COLO668 (cell line): ENCODE measurements at regions not wholly inside any gene's neighbourhood (a gene's known extent, or its start where the extent isn't known, plus 50 kb on each side); places are given as distances from the start of the nearest gene placed in this dataset.

Experiments
- DNase-seq: peaks from one replicate; lab custom pipeline; 2025; ENCODE audit not compliant: unreplicated experiment; lab: John Stamatoyannopoulos, UW

DNA sequence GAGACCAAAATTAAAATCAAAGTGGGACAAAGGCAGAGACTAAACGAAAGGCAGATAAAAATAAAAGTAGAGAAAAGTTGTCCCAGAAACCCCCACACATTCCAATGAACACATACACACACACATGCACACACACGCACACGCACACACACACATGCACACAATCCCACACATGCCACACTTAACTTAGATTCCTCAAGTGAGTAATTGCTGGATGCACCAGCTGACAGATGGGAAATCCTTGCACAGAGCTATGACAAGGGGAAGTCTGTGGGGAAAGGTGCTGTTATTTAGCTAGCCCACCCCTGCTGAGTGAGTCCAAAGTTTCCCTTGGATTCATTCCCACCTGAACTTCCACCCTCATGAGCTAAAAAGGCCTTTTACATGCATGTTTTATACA lies 233.9 kb downstream of the RAB28 start:
- DNase-seq = no peak

DNA sequence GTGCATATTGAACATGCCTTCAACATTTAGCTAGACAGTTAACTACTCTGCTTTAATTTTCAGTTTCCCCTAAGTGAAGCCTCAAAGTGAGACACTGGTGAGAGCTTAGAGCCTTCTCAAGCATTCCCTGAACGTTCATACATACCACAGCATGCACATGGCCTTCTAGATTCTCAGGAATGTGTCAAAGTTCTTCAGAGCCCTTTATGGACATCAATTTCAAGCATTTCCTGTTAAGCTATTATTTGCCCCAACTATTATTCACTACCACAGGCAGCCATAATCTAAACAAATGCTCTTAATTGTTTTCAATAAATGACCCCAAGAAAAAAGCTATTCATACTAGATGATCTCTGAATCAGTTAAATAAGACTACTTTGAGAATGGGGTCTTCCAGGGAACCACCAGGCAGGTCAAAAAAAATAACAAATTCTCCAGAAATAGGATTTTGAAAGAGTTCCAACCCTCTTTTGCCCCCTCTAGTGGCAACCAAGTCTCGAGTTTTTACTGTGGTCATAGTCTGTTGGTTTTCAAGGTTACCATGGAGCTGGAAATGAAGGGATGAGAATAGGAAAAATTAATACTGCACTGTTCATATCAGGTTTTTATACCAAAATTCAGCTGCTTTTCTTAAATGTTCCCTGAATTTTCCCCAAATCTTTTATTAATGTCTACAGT lies 235.4 kb downstream of the RAB28 start:
- DNase-seq = no peak

DNA sequence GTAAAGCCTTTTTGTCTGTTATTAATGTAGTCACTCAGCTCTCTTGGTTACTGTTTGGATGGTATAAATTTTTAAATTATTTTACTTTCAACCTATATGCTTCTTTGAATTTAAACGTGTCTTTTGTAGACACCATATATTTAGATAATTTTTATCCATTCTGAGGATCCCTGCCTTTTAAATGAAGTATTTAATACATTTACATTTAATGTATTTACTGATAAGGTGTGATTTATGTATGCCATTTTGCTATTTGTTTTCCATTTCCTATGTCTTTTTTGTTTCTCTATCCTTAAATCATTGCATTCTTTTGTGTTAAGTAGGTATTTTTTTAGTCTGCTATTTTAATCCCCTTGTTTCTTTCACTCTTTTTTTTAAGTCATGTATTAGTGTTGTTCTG lies 238.0 kb downstream of the RAB28 start:
- no peak for DNase-seq

DNA sequence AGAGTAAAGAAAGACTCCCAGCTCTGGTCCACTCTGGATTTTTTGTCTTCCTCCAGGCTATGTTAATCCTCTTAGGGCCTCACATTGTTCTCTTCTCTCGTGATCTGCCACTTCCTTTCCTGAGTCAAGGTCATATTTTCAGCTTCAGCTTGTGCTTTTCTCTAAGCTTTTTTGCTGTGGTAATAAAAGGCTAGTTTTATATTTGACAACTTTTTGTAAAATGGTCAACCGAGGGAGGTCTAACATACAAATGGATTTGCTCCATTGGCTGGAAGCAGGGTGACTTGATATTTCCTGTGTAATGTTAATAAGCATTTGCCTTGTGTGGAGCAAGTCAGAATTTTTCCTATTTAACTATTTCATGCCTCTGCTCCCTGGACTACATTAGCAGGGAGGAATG lies 239.7 kb downstream of the RAB28 start:
- DNase-seq = no peak

DNA sequence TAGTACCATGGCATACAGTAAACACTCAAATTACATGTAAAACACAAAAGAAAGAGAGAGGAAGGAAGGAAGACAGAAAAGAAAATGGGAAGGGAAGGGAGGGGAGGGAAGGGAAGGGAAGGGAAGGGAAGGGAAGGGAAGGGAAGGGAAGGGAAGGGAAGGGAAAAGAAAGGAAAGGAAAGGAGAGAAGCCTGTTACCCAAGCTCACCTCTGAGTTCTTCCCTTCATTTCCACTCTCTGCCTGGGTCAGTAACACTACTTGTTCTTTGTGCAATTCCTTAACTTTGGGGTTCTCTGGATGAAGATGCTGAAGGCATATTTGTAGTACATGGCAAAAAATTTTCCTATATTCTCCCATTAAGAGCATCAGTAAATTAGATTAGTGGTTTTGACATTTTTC lies 241.0 kb downstream of the RAB28 start:
- DNase-seq = no peak

DNA sequence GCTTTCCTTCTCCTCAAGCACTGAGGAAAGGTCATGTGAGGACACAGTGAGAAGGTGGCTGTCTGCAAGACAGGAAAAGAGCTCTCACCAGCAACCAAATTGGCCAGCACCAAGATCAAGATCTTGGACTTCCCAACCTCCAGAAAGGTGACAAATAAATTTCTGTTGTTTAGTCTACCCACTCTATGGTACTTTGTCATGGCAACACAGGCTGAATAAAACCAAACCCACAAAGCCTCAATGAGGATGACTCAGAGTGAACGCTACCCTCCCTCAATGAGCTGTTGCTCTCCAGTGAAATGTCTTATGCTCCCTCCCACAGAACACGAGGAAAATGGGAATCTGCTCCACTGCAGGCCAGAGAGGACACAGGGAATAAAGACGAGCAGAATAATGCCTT lies 244.1 kb downstream of the RAB28 start:
- no peak for DNase-seq

DNA sequence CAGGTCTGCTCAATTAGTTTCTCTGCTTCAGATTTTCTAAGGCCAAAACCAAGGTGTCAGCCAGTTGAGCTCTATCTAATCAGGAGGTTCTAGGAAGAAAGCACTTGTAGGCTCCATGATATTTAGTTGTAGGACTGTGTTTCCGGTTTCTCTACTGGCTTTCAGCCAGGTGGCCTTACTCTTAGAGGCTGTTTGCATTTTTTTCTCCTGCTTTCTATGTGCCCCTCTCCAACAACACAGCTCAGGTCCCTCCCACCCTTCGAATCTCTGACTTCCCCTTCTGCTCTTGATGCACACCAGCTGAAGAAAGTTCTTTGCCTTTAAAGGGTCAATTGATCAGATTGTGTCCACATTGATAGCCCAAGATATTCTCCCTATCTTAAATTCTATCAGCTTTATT lies 245.2 kb downstream of the RAB28 start:
- DNase-seq = no peak

DNA sequence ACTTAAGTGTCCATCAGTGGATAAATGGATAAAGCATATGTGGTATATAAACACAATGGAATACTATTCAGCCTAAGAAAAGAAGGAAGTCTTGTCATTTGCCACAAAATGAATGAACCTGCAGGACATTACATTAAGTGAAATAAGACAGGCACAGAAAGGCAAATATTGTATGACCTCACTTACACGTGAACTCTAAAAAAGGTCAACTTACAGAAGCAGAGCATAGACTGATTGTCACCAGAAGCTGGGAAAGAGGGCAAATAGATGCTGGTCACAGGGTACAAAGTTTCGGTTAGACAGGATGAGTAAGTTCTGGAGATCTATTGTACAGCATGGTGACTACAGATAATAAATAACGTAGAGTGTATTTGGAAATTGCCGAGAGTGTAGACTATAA lies 247.7 kb downstream of the RAB28 start:
- no peak for DNase-seq

DNA sequence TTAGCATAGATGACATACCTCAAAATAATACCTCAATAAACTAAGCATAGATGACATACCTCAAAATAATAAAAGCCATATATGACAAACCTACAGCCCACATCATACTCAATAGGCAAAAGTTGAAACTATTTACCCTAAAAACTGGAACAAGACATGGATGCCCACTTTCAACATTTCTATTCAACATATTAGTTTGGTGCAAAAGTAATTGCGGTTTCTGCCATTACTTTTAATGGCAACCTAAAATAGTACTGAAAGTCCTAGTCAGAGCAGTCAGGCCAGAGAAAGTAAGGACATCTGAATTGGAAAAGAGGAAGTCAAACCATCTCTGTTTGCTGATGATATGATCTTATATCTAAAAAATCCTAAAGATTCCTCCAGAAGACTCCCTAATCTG lies 250.4 kb downstream of the RAB28 start:
- no peak for DNase-seq

DNA sequence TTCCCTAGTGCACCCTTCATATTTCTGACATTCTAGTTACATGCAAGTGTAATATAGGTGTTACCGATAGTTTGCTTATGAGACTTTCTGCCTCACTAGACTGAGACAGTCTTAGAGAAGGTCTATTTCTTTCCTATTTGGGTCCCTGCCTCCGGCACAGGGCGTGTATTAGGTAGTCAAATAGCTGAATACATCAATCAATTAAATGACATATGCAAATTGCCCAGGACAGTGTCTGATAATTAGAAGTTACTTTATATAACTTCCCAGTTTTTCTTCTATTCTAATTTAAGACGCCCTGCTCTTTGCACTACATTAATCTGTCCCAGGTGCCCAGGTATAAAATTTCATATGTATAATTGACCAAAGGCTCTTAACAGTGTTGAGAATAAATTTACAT lies 264.2 kb downstream of the RAB28 start:
- DNase-seq = no peak

DNA sequence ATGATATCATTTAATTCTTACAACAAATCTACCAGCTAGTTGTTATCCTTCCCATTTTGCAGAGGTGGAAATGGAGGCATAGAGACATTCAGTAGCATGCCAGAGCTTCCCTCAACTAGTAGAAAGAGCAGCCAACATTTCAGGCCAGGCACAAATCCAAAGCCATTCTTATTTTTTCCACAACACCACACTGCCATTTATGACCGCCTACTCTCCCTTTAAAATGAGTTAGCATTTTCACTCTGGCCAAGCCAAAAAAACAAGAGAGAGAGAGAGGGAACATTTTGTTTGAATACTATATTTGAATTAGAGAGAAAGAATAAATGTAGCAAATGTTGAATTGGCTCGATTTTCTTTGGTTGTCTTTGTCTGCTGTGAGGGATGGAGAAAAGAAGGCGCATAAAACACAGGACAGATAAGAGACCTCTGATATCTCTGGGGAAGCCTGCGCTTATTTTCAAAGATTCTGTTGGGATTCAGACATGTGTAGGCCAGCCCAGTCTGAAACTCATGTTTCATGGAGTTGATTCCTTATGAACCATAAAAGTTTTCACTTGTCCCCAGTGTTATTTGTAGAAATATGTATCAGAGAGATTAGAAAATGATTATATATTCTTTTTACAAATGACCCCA lies 265.7 kb downstream of the RAB28 start:
- no peak for DNase-seq

DNA sequence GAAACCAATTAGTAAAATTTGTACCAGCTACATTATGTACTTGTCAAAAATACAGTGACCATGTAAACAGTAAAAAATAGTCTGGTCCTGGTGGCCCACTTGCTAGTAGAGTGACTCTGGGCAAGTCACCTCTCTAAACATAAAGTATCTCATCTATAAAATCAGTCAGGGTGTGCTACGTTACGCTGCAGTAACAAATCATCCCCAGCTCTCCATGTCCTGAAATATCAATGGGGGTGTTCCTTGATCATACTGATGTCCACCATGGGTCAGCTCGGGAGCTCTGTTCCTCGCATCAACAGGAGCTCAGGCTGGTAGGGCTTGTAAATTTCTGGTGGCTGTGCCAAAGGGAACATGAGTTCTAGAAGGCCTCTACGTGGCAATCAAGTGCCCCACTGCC lies 268.6 kb downstream of the RAB28 start:
- DNase-seq = no peak

DNA sequence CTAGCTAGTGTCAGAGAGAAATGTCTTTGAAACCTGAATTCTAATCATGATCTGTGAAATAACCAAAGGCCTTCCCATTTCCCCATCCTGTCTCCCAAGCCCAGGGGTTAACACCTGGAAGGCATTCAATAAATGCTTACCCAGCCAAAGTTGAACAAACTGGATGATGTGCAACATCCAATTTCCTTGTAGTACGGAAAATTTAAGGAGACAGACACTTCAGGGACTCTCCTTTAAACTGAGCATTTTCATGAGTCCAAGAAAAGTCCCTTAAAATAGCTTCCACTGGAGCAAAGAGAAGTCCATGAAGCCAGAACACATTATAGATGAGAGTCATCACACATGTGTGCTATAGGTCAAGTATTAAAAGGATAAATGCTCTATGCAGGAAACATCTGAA lies 271.2 kb downstream of the RAB28 start:
- no peak for DNase-seq

DNA sequence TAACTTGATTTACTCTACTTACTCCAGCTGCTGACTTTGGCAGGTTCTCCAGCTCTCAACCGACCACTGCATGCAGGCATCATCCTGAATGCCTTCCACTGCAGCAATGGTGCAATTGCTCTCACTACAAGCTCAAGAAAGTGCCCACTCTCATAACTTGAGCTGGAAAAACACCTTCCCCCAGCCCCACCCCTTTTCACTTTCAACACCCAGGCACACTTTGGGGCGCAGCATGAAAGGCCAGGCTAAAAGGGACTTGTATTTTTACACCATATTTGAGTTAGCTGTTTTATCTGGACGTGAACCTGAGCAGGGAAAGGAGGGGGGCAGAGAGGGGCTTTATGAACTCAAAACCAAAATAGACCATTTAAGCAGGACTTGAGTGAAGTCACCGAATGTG lies 274.5 kb downstream of the RAB28 start:
- DNase-seq = no peak

DNA sequence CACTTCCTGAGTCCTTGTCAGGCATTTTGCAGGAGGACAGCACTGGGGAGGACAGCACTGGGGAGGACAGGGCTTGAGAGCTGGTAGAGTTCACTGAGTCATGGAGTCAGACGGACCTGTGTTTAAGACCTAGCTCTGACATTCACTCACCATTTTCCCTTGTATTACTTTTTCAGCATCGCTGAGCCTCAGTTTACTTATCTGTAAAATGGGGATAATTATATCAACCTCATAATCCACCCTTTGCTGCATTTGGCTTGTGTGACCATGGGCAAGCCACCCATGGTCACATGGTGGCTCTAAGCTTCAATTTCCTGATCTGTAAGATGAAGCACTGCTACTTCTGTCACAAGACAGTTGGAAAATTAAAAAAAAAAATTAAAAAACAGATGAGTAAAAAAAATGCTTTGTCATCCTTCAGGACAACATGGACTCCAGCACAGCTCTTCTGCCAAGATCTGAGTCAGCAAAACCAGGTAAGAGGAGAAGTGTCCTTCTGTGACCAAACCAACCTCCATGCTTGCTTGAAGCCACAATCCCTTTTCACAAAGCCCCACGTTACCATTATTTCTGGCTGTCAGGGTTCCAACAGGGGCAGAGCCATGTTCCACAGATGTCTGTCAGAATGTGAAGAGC lies 275.5 kb downstream of the RAB28 start:
- no peak for DNase-seq

DNA sequence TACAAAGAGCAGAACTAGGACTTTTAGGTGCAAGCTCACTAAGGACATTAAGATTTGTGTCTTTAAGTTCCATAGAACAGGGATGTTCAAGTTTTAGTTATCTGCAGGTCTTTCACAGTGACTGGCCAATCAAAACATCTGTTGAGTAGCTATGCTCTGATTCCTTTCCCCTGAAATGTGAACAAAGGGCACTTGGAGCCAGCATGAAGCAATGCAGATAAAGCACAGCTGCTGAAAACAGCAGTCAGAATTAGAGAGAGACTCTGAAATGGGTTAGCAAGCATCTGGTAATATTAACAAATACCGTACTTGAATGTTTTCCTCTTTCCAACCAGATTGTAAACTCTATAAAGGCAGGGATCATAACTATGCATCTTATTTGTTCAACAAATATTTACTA lies 276.9 kb downstream of the RAB28 start:
- no peak for DNase-seq

DNA sequence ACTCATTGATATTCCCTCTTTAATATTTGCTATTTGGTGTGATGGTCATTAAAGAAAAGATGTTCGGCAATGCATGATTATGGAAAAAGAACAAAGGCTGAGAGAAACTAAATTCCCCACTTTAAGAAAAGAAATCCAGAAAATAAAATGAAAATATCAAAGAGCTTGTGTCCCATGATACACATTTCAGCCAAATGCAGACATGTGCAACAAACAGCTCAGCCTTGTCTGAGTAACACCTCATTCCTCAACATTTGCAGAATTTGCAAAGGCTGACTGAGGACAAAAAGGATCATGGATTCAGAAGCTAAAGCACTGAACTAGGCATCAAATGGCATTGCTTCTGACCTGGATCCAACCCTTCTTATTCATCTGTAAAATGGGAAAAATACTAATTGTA lies 281.0 kb downstream of the RAB28 start:
- DNase-seq = no peak

DNA sequence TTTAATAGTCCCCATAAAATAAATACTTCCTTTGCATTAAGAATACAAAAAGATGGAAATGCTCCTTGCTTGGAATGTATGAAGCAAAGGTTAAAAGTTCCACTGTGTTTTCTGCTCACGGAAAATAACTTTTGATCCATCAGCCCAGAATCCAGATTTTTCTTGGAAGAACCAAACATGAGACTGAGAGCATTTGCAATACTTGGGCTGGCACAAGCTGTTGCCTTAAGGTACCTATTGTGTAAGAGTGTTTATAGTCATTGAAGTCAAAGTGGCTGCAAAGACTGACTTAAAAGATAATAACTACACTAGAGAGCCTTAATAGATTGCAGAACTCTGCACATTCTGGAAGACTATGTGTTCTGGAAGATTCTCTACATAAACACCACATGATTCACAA lies 281.4 kb downstream of the RAB28 start:
- no peak for DNase-seq

DNA sequence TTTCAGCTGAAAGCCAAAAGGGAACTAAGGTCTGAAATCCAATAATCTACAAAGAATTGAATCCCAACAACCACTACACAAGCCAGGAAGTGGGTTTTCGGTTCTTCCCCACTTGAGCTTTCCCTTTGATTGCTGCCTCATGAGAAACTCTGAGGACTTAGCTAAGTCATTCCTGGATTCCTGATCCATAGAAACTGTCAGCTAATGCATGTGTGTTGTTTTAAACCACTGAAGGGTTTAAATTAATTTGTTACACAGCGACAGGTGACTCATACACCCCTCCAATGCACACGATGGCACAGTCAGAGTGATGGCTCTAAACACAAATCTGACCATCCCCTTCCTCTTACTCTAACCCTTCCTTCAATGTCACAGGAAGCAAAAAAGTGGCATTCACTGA lies 282.9 kb downstream of the RAB28 start:
- DNase-seq = no peak

DNA sequence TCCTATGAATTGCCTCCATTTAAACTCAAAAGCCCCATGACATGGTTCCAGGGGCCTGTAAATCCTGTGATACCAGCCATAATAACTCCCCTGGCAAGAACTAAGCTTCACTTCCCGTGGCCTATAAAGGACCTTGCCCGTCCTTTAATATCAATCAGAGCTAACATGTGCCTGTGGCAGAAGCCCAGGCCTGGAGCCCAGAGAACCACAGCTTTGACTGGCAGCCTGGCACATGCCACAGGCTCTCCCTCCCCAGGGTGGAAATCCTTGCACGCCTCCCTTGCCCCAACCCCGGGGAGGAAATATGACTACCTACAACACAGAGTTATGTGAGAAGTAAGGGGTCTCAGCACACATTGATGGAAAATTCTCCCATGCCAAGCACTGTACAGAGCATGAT lies 287.4 kb downstream of the RAB28 start:
- no peak for DNase-seq

DNA sequence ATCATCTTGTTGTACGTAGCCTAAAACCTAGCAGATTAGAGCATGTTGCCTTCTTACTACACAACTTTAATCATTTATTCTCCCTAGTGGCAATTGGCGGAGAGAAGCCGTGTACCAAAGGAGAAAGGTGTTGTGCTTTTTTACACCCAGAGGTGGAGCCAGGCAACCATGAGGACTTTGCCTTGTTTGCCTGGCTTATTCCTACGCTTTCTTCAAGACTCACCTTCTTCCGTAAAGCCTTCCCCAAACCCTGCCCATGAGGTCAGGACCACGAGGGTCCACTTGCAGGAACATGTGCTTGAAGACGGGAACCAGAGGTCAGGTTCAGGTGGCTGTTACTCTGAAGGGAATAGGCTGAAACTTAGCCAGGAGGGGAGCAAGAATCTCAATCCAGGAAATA lies 290.5 kb downstream of the RAB28 start:
- no peak for DNase-seq

DNA sequence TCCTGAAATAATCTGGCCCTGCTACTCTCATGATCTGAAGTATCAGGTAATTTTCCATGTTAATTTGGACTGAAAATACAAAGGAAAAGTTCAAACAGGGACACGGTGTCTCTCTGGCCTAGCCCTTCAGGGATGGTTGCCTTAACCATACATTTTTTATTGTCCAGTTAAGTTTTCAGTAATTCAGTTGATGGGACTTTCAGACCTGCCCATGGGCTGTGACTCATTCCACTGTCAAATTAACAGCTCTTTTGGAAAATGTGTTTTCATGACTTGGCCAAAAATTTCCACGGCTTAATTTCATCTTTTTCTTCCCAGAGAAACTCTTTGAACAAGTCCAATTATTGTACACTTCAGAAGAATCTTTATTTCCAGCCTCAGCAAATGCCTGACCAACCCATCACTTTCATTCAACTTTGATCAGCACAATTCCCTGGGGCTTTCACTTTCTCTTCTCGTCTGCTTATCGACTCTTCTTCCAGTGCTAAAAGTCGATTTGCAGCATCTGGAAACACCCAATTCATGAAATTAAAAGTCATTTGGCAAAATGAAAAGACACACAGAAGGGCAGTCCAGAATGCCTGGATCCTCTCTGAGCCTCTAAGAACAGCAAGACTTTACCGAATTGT lies 293.9 kb downstream of the RAB28 start:
- no peak for DNase-seq
